ENCODE measurements at regions not wholly inside any gene's neighbourhood (a gene's known extent, or its start where the extent isn't known, plus 50 kb on each side); places are given as distances from the start of the nearest gene placed in this dataset.

DNA sequence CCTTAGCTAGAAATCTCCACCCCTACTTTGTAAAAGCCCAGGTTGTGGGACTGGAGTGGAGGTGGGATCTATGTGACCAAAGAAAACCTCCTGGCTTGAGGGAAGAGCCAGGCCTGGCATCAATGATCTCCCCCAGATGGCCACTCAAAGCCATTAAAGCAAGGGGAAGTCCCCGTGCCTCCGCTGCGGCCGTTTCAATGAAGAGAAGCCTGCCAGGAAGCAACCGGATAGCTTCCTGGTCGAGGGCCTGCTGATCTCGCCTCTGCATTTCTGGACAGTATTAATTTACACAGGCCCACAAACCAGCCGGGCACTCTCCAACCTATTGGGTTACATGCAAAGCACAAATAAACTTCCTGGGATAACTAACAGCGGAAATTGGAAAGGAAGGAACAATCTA lies 160.5 kb upstream of the MSX2 start:
- H3K4me3 ChIP-seq (ENCODE audit: low read depth, low read length), result no peak overlapping the region
- in situ Hi-C loops (cut with HindIII; ENCODE audit: low pct_ligation_motif_present, low sequenced_read_pairs), result no loop called here
- no peaks in the 10 kb centered on the region for H3K36me3 ChIP-seq (replicated peaks)
- TF ChIP-seq, protein P1, sequence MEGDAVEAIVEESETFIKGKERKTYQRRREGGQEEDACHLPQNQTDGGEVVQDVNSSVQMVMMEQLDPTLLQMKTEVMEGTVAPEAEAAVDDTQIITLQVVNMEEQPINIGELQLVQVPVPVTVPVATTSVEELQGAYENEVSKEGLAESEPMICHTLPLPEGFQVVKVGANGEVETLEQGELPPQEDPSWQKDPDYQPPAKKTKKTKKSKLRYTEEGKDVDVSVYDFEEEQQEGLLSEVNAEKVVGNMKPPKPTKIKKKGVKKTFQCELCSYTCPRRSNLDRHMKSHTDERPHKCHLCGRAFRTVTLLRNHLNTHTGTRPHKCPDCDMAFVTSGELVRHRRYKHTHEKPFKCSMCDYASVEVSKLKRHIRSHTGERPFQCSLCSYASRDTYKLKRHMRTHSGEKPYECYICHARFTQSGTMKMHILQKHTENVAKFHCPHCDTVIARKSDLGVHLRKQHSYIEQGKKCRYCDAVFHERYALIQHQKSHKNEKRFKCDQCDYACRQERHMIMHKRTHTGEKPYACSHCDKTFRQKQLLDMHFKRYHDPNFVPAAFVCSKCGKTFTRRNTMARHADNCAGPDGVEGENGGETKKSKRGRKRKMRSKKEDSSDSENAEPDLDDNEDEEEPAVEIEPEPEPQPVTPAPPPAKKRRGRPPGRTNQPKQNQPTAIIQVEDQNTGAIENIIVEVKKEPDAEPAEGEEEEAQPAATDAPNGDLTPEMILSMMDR (IDR thresholded peaks at IDR 0.05; ENCODE audit: low read depth, low read length, missing control alignments), result no peak
- no peak overlapping the region for H3K27ac ChIP-seq
- DNase-seq, result no peak
- H3K27me3 ChIP-seq (replicated peaks), result no peaks in the 10 kb centered on the region

DNA sequence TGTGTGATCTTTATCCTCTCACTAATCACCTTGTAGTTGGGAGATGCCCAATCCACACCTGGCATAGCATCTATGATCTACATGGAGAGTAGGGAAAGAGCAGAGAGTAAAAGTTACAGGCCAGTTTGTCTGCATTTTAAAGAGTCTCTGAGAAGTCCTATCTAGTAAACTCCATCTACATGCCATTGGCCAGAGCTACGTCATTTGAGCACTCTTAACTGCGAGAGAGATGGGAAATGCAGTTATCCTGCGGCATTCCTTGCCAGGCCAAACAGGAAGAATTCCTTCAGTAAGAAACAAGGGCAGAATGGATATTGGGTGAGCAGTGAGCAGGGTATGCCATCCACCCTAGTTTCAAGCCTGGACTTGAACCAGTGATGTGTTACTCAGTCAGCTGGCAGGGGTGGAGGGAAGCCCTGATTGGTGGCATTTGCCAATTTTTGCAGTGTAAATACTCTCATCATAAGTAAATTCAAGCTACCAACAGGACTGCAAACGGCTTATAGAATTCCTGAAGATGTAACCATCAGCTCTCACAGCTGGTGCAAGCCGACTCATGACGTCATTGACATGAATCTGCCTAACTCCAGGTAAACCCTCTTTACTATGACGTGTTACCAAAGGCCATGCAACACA lies 156.8 kb upstream of the MSX2 start:
- H3K36me3 ChIP-seq (replicated peaks), result no peaks in the 10 kb centered on the region
- in situ Hi-C loops (cut with HindIII; ENCODE audit: low pct_ligation_motif_present, low sequenced_read_pairs), result no loop called here
- H3K27me3 ChIP-seq (replicated peaks), result no peaks in the 10 kb centered on the region
- H3K27ac ChIP-seq, result no peak overlapping the region
- TF ChIP-seq, protein P1 (IDR thresholded peaks at IDR 0.05; ENCODE audit: low read depth, low read length, missing control alignments), result no peak
- DNase-seq, result no peak
- no peak overlapping the region for H3K4me3 ChIP-seq (ENCODE audit: low read depth, low read length)

DNA sequence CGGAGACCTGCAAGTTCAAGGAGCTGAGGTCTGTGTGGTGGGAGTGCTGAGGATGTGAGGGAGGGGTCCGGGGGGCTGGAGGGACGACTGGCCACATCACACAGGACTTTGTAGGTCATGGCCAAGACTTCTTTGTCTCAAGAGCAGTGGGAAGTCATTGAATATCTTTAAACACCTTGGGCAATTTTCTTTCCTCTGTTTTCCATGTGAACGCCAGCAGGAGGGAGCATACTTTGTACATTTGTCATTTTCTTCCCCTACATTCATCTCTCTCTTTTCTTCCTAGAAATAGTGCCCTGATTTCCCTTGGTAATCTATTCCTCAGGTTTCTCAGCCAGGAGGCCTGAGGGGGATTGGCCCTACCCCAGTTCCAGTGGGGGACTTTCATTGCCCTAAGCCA lies 153.7 kb upstream of the MSX2 start:
- H3K27ac ChIP-seq, result no peak overlapping the region
- H3K36me3 ChIP-seq (replicated peaks), result no peaks in the 10 kb centered on the region
- H3K27me3 ChIP-seq (replicated peaks), result no peaks in the 10 kb centered on the region
- no peak for DNase-seq
- TF ChIP-seq, protein P1 (IDR thresholded peaks at IDR 0.05; ENCODE audit: low read depth, low read length, missing control alignments), result no peak
- in situ Hi-C loops (cut with HindIII; ENCODE audit: low pct_ligation_motif_present, low sequenced_read_pairs), result no loop called here
- no peak overlapping the region for H3K4me3 ChIP-seq (ENCODE audit: low read depth, low read length)

DNA sequence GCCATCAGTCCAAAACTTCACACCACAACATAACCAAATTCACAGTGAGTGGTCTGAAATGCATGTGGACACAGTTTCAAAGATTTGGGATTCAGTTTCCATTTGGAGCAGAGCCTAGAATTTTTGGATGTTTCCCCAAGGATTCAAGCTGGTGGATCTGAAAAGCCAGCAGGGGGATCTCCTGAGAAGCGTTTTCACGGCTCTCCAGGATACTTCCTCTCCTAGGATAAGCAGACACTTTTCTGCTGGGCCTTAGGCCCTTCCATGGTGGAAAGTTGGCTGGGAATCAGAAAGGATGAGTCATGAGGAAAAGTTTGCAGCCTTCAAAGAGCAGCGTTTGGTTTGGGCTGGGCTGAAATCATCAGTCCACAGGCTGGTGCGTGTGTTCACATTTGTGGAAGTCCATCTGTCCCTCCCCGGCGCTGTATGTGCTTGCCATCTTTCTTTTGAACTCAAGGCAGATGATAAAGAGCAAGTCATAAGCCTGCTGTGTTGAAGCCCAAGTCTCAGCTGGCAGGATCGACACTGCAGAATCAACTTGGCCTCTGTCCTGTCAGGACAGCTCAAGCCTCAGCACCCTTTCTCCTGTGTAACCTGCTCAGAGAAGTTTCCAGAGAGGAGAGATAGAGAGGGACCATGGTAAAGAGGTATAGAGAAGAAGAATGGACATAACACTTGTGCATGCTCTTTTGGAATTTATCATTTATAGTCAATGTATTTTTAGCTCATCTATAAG lies 152.6 kb upstream of the MSX2 start:
- TF ChIP-seq, protein P1 (IDR thresholded peaks at IDR 0.05; ENCODE audit: low read depth, low read length, missing control alignments), result peak; percentile 52
- Histone ChIP-seq H3K27ac (no peak overlapping the region), H3K4me3 (ENCODE audit: low read depth, low read length) (no peak overlapping the region), H3K36me3 (replicated peaks) (no peaks in the 10 kb centered on the region), H3K27me3 (replicated peaks) (no peaks in the 10 kb centered on the region)
- in situ Hi-C loops (cut with HindIII; ENCODE audit: low pct_ligation_motif_present, low sequenced_read_pairs), result no loop called here
- peak; percentile 88 for DNase-seq

DNA sequence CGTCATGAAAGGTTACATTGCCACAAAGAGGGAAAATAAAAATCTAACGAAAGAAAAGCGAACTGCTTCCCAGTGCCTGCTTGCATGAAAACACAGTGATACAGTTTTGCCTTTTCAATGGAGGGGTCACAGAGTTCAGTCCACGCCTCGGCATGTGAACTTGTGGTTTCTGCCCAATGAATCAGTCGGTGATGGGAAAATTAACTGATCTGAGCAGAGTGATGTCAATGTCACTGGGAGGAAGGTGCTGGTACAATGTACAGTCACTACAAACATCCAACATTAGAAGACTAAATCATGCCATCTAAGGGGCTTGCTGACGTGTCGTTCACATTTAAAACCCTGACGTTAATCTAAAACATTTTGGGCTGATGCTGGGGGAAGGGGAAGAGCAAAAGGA lies 151.8 kb upstream of the MSX2 start:
- Histone ChIP-seq H3K27me3 (replicated peaks) (no peaks in the 10 kb centered on the region), H3K4me3 (ENCODE audit: low read depth, low read length) (no peak overlapping the region), H3K27ac (no peak overlapping the region), H3K36me3 (replicated peaks) (no peaks in the 10 kb centered on the region)
- TF ChIP-seq, protein P1 (IDR thresholded peaks at IDR 0.05; ENCODE audit: low read depth, low read length, missing control alignments), result no peak
- DNase-seq, result no peak
- in situ Hi-C loops (cut with HindIII; ENCODE audit: low pct_ligation_motif_present, low sequenced_read_pairs), result no loop called here

Data from brain microvascular endothelial cell (primary cell).